CD4-positive, alpha-beta T cell (primary cell): ENCODE measurements at regions not wholly inside any gene's neighbourhood (a gene's known extent, or its start where the extent isn't known, plus 50 kb on each side); places are given as distances from the start of the nearest gene placed in this dataset.

Source experiments
- ATAC-seq: fragments of 200-7000 bp; cut with Tn5 transposase; one replicate; pipeline ENCODE4 v1.10.0; 2022; ENCODE audit warnings: mild to moderate bottlenecking; ENCODE audit not compliant: poor library complexity
- CTCF ChIA-PET: fragments of 350-600 bp; sonication (Branson Sonifier 250); formaldehyde crosslinking; loops from one replicate; lab custom pipeline; 2021; ENCODE audit warnings: antibody characterized with exemption, inconsistent platforms; lab: Charles Lee
- POLR2A ChIA-PET: fragments of 350-600 bp; sonication (Branson Sonifier 250); formaldehyde crosslinking; loops from one replicate; lab custom pipeline; 2021; ENCODE audit warnings: antibody characterized with exemption, inconsistent platforms; lab: Charles Lee
- DNase-seq, 14 experiments: peaks; one replicate each; pipeline ENCODE4 v3.0.0-alpha.2; 2013 to 2020; ENCODE audit warnings: mixed read lengths in 2 of 14
- H3K27ac ChIP-seq, 2 donors: one replicate each; pipeline versions ENCODE4 v1.5.1 to v1.7.0; 2013; ENCODE audit warnings: low read length in 2 of 2, low read depth in 1 of 2, mild to moderate bottlenecking in 1 of 2
- H3K27me3 ChIP-seq, 2 experiments: 1 replicate in 1 of 2; 2 replicates in 1 of 2; pipeline versions ENCODE4 v1.6.1 to v1.7.0; 2013; ENCODE audit warnings: low read length in 2 of 2, control low read depth in 1 of 2, mild to moderate bottlenecking in 1 of 2, moderate library complexity in 1 of 2; ENCODE audit not compliant: insufficient read depth in 2 of 2, control insufficient read depth in 1 of 2
- H3K36me3 ChIP-seq: one replicate; pipeline ENCODE4 v1.6.1; 2013; ENCODE audit warnings: low read length, control low read depth; ENCODE audit not compliant: insufficient read depth
- H3K4me1 ChIP-seq: one replicate; pipeline ENCODE4 v1.6.1; 2013; ENCODE audit warnings: low read length, control low read depth; ENCODE audit not compliant: insufficient read depth
- H3K4me3 ChIP-seq: one replicate; pipeline ENCODE4 v1.5.1; 2013; ENCODE audit warnings: mild to moderate bottlenecking, low read length, moderate library complexity
- H3K9me3 ChIP-seq, 2 experiments: 1 replicate in 1 of 2; 2 replicates in 1 of 2; pipeline versions ENCODE4 v1.6.1 to v1.7.0; 2013; ENCODE audit warnings: low read length in 2 of 2, mild to moderate bottlenecking in 2 of 2, control low read depth in 1 of 2, moderate library complexity in 1 of 2; ENCODE audit not compliant: control insufficient read depth in 1 of 2, insufficient read depth in 1 of 2
- H3K27ac Mint-ChIP-seq: one replicate; pipeline ENCODE4 v1.8.0; 2020; ENCODE audit warnings: mixed read lengths
- H3K27me3 Mint-ChIP-seq: one replicate; pipeline ENCODE4 v1.8.0; 2021; ENCODE audit warnings: mixed read lengths
- H3K36me3 Mint-ChIP-seq: one replicate; pipeline ENCODE4 v1.8.0; 2021; ENCODE audit warnings: low read depth, mixed read lengths
- H3K4me1 Mint-ChIP-seq: one replicate; pipeline ENCODE4 v1.8.0; 2021; ENCODE audit warnings: low read depth, mixed read lengths
- H3K4me3 Mint-ChIP-seq: one replicate; pipeline ENCODE4 v1.8.0; 2020; ENCODE audit warnings: mild to moderate bottlenecking, mixed read lengths
- H3K9me3 Mint-ChIP-seq: one replicate; pipeline ENCODE4 v1.8.0; 2020; ENCODE audit warnings: mixed read lengths
- intact Hi-C, 2 experiments: fragments of 100-400 bp; cut with DNase I in 1 of 2; cut with micrococcal nuclease in 1 of 2; formaldehyde crosslinking; loops; one replicate each; pipeline versions ENCODE4 v1.15.1 to v1.9.0; 2023 to 2025; cut with DNase I, micrococcal nuclease
- TF ChIP-seq, protein P1 (sequence below): fragments of 200-600 bp; IDR thresholded peaks from one replicate; pipeline ENCODE4 v1.8.0; 2022; ENCODE audit warnings: antibody characterized with exemption, mild to moderate bottlenecking

DNA sequence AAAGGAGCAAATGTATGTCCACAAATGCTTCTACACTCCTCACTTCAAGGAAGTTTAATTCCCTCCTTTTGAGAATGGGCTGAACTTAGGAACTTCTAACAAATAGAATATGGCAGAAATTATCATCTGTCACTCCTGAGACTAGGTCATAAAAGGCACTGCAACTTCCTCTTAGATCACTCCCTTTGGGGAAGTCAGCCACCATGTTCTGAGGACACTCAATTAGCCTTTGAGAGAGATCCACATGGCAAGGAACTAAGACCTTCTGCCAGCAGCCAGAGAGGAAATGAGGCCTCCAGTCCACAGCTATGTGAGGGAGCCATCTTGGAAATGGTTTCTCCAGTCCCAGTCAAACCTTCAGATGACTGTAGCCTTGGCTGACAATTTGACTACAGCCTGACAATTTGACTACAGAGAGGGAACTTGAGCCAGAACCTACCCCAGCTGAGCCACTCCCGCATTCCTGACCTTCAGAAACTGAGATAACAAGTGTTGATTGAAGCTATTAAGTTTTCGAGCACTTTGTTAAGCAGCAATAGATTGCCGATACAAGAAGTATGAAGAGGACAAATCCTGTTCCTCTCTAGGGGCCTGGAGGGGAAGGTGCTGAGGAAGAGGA, 113.4 kb upstream of the SEC14L1 start:
- H3K4me1 ChIP-seq = no peaks in the 10 kb centered on the region
- H3K9me3 Mint-ChIP-seq = no peaks in the 10 kb centered on the region
- H3K4me3 Mint-ChIP-seq = no peak overlapping the region
- no peaks in the 10 kb centered on the region for H3K36me3 Mint-ChIP-seq
- no peak overlapping the region for H3K27ac ChIP-seq
- ChIA-PET CTCF (no interaction called here), POLR2A (no interaction called here)
- peaks cover 7 to 28% of the 10 kb centered on the region in 2 experiments for H3K9me3 ChIP-seq
- DNase-seq = no peak
- TF ChIP-seq, protein P1, sequence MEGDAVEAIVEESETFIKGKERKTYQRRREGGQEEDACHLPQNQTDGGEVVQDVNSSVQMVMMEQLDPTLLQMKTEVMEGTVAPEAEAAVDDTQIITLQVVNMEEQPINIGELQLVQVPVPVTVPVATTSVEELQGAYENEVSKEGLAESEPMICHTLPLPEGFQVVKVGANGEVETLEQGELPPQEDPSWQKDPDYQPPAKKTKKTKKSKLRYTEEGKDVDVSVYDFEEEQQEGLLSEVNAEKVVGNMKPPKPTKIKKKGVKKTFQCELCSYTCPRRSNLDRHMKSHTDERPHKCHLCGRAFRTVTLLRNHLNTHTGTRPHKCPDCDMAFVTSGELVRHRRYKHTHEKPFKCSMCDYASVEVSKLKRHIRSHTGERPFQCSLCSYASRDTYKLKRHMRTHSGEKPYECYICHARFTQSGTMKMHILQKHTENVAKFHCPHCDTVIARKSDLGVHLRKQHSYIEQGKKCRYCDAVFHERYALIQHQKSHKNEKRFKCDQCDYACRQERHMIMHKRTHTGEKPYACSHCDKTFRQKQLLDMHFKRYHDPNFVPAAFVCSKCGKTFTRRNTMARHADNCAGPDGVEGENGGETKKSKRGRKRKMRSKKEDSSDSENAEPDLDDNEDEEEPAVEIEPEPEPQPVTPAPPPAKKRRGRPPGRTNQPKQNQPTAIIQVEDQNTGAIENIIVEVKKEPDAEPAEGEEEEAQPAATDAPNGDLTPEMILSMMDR = no peak
- ATAC-seq = no peak
- no peaks in the 10 kb centered on the region for H3K36me3 ChIP-seq
- H3K27me3 ChIP-seq = no peaks in the 10 kb centered on the region
- H3K4me1 Mint-ChIP-seq = no peaks in the 10 kb centered on the region
- H3K27ac Mint-ChIP-seq = no peak overlapping the region
- H3K4me3 ChIP-seq = no peak overlapping the region
- no peaks in the 10 kb centered on the region for H3K27me3 Mint-ChIP-seq
- intact Hi-C loops = no loop called here

DNA sequence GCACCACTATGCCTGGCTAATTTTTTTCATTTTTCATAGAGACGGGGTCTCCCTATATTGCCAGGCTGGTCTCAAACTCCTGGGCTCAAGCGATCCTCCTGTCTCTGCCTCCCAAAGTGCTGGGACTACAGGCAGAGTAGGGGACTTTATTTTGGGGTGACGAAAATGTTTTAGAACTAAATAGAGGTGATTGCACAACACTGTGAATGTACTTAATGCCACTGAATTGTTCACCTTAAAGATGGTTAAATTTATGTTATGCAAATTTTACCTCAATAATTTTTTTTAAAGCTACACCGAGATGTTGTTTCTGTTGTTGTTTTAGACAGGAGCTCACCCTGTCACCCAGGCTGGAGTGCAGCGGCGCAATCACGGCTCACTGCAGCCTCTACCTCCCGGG, 111.9 kb upstream of the SEC14L1 start:
- Mint-ChIP-seq H3K4me1 (no peaks in the 10 kb centered on the region), H3K4me3 (no peak overlapping the region), H3K27ac (no peak overlapping the region), H3K27me3 (no peaks in the 10 kb centered on the region), H3K9me3 (no peaks in the 10 kb centered on the region), H3K36me3 (no peaks in the 10 kb centered on the region)
- ChIA-PET CTCF (no interaction called here), POLR2A (no interaction called here)
- Histone ChIP-seq H3K4me3 (no peak overlapping the region), H3K27me3 (no peaks in the 10 kb centered on the region), H3K4me1 (no peaks in the 10 kb centered on the region), H3K9me3 (peaks cover 7 to 30% of the 10 kb centered on the region in 2 experiments), H3K27ac (no peak overlapping the region), H3K36me3 (no peaks in the 10 kb centered on the region)
- intact Hi-C loops = no loop called here
- TF ChIP-seq, protein P1 = no peak
- DNase-seq (no peak), ATAC-seq (no peak)

DNA sequence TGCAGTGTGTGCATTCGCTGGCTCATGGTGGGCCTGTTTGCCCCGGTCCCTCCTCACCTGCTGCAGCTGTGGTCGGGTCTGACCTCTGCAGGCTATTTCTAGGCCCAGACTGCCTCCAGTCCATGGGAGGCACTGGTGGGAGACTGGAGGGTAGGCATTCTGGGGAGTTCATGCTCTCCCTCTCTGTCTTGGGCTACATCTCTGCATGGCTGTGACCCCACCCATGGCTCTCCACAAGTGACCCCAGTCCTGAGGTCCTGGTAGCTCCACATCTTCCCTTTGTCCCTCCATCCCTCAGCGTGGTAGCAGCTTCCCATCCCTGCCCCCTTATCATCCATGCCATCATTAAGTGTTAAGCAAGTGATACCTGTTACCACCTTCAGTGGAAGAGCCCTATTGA, 107.8 kb upstream of the SEC14L1 start:
- Mint-ChIP-seq H3K4me1 (no peaks in the 10 kb centered on the region), H3K27ac (no peak overlapping the region), H3K27me3 (peaks cover 8% of the 10 kb centered on the region), H3K4me3 (no peak overlapping the region), H3K36me3 (no peaks in the 10 kb centered on the region), H3K9me3 (no peaks in the 10 kb centered on the region)
- intact Hi-C loops = loop anchor here in 1 of 2 experiments (5.0 kb wide), 1 partner anchor 81 kb away; no protein-coding TSS in a partner anchor
- Histone ChIP-seq H3K27me3 (peaks cover 3 to 12% of the 10 kb centered on the region in 2 experiments), H3K9me3 (peaks cover 7 to 19% of the 10 kb centered on the region in 2 experiments), H3K36me3 (no peaks in the 10 kb centered on the region), H3K4me3 (no peak overlapping the region), H3K4me1 (no peaks in the 10 kb centered on the region), H3K27ac (no peak overlapping the region)
- CTCF ChIA-PET = no interaction called here
- no peak for DNase-seq
- POLR2A ChIA-PET = no interaction called here
- TF ChIP-seq, protein P1 = no peak
- no peak for ATAC-seq
